Ishikawa (cell line): ENCODE measurements at regions not wholly inside any gene's neighbourhood (a gene's known extent, or its start where the extent isn't known, plus 50 kb on each side); places are given as distances from the start of the nearest gene placed in this dataset.

Experiments used
- CEBPB ChIP-seq: IDR thresholded peaks from 2 replicates; pipeline ENCODE4 v1.6.1; 2012
- CREB1 ChIP-seq: IDR thresholded peaks from 2 replicates; pipeline ENCODE4 v1.6.1; 2012; ENCODE audit warnings: low read depth
- EGR1 ChIP-seq: IDR thresholded peaks from 2 replicates; pipeline ENCODE4 v1.6.1; 2012
- EP300 ChIP-seq: IDR thresholded peaks from 2 replicates; pipeline ENCODE4 v1.6.1; 2012; ENCODE audit warnings: borderline replicate concordance
- FOXM1 ChIP-seq: IDR thresholded peaks from 2 replicates; pipeline ENCODE4 v1.6.1; 2012; ENCODE audit warnings: low read depth, borderline replicate concordance
- MAX ChIP-seq: IDR thresholded peaks from 2 replicates; pipeline ENCODE4 v1.6.1; 2012
- NFIC ChIP-seq: IDR thresholded peaks from 2 replicates; pipeline ENCODE4 v1.6.1; 2012
- RAD21 ChIP-seq: IDR thresholded peaks from 2 replicates; pipeline ENCODE4 v1.6.1; 2012; ENCODE audit warnings: low read depth
- REST ChIP-seq: IDR thresholded peaks from 2 replicates; pipeline ENCODE4 v1.6.1; 2012; ENCODE audit warnings: low read depth, mild to moderate bottlenecking
- TAF1 ChIP-seq: IDR thresholded peaks from 2 replicates; pipeline ENCODE4 v1.6.1; 2012; ENCODE audit warnings: low read depth, mild to moderate bottlenecking
- TCF12 ChIP-seq: IDR thresholded peaks from 2 replicates; pipeline ENCODE4 v1.6.1; 2012; ENCODE audit warnings: low read depth
- TEAD4 ChIP-seq: IDR thresholded peaks from 2 replicates; pipeline ENCODE4 v1.6.1; 2012
- USF1 ChIP-seq: IDR thresholded peaks from 2 replicates; pipeline ENCODE4 v1.6.1; 2012
- YY1 ChIP-seq: IDR thresholded peaks from 2 replicates; pipeline ENCODE4 v1.6.1; 2012; ENCODE audit warnings: low read depth
- ZBTB7A ChIP-seq: IDR thresholded peaks from 2 replicates; pipeline ENCODE4 v1.6.1; 2012; ENCODE audit warnings: low read depth

- TF ChIP-seq MAX, result 0 out of 2 replicates have a peak, but pooled peaks have one; percentile 13
- no peak for TF ChIP-seq YY1
- peak; percentile 4; the same call in 1 of the 2 replicates for TF ChIP-seq EP300
- TF ChIP-seq CREB1, result no peak
- TF ChIP-seq ZBTB7A, result 0 out of 2 replicates have a peak, but pooled peaks have one; percentile 34
- peak; percentile 74 for TF ChIP-seq NFIC
- 0 out of 2 replicates have a peak, but pooled peaks have one; percentile 10 for TF ChIP-seq TEAD4
- TF ChIP-seq REST, result no peak
- peak; percentile 30; the same call in 1 of the 2 replicates for TF ChIP-seq FOXM1
These were observed 65.8 kb upstream of the ATL2 start for GRCh38 chr2:38442643-38443541.

GRCh38 chr2:38441346-38441745 lies 64.3 kb upstream of the ATL2 start:
- TF ChIP-seq REST (no peak), RAD21 (no peak), TEAD4 (no peak), CEBPB (no peak), FOXM1 (no peak)

- TF ChIP-seq EGR1 (no peak), ZBTB7A (no peak), MAX (no peak), CREB1 (no peak), REST (no peak), USF1 (no peak), EP300 (no peak), YY1 (no peak), CEBPB (no peak), TCF12 (no peak), TAF1 (no peak)
These were observed 63.6 kb upstream of the ATL2 start for GRCh38 chr2:38440655-38441054.

GRCh38 chr2:38439863-38440262 lies 62.8 kb upstream of the ATL2 start:
- TF ChIP-seq USF1 (no peak), FOXM1 (no peak), CEBPB (no peak), EGR1 (no peak), EP300 (no peak), TCF12 (no peak), CREB1 (no peak), YY1 (no peak), ZBTB7A (no peak), REST (no peak), MAX (no peak)
